ENCODE measurements at regions not wholly inside any gene's neighbourhood (a gene's known extent, or its start where the extent isn't known, plus 50 kb on each side); places are given as distances from the start of the nearest gene placed in this dataset.
A peak's percentile ranks its signal among the peaks of the same experiment; 100 is the strongest.

GRCh38 chr10:75347186-75347585 is 54.4 kb downstream of the ZNF503 start:
- peak; percentile 87 for FAIRE-seq
- peak; percentile 51 for DNase-seq (ENCODE audit: low spot score)

- DNase-seq (ENCODE audit: low spot score): no peak
- FAIRE-seq: no peak
These were observed 55.8 kb downstream of the ZNF503 start for GRCh38 chr10:75345738-75346137.

- DNase-seq (ENCODE audit: low spot score) (no peak), FAIRE-seq (no peak)
These were observed 57.4 kb downstream of the ZNF503 start for GRCh38 chr10:75344170-75344569.

GRCh38 chr10:75342397-75342796 is 59.2 kb downstream of the ZNF503 start:
- no peak for FAIRE-seq
- no peak for DNase-seq (ENCODE audit: low spot score)

- FAIRE-seq (no peak), DNase-seq (ENCODE audit: low spot score) (no peak)
These were observed 65.6 kb downstream of the ZNF503 start for GRCh38 chr10:75335983-75336382.

- no peak for FAIRE-seq
- no peak for DNase-seq (ENCODE audit: low spot score)
These were observed 66.4 kb downstream of the ZNF503 start for GRCh38 chr10:75335191-75335590.

GRCh38 chr10:75334720-75335119 is 66.8 kb downstream of the ZNF503 start:
- no peak for DNase-seq (ENCODE audit: low spot score)
- FAIRE-seq: no peak

GRCh38 chr10:75332081-75332480 is 69.5 kb downstream of the ZNF503 start:
- FAIRE-seq (no peak), DNase-seq (ENCODE audit: low spot score) (no peak)

GRCh38 chr10:75331081-75331480 is 70.5 kb downstream of the ZNF503 start:
- no peak for FAIRE-seq
- no peak for DNase-seq (ENCODE audit: low spot score)

- DNase-seq (ENCODE audit: low spot score) (no peak), FAIRE-seq (no peak)
These were observed 72.3 kb downstream of the ZNF503 start for GRCh38 chr10:75329190-75329745.

- DNase-seq (ENCODE audit: low spot score) (no peak), FAIRE-seq (no peak)
These were observed 75.3 kb downstream of the ZNF503 start for GRCh38 chr10:75326306-75326705.

GRCh38 chr10:75319274-75319673 is 82.3 kb downstream of the ZNF503 start:
- DNase-seq (ENCODE audit: low spot score) (no peak), FAIRE-seq (no peak)

- FAIRE-seq (no peak), DNase-seq (ENCODE audit: low spot score) (no peak)
These were observed 78.8 kb upstream of the COMTD1 start for GRCh38 chr10:75314570-75314969.

GRCh38 chr10:75312440-75312839 is 76.7 kb upstream of the COMTD1 start:
- no peak for FAIRE-seq
- no peak for DNase-seq (ENCODE audit: low spot score)

GRCh38 chr10:75305675-75306074 is 69.9 kb upstream of the COMTD1 start:
- no peak for FAIRE-seq
- no peak for DNase-seq (ENCODE audit: low spot score)

GRCh38 chr10:75304741-75305390 is 69.1 kb upstream of the COMTD1 start:
- no peak for DNase-seq (ENCODE audit: low spot score)
- peak; percentile 4 for FAIRE-seq

GRCh38 chr10:75304313-75304712 is 68.6 kb upstream of the COMTD1 start:
- DNase-seq (ENCODE audit: low spot score) (no peak), FAIRE-seq (no peak)

GRCh38 chr10:75303045-75303777 is 67.5 kb upstream of the COMTD1 start:
- DNase-seq (ENCODE audit: low spot score): no peak
- no peak for FAIRE-seq

- no peak for DNase-seq (ENCODE audit: low spot score)
These were observed 66.3 kb upstream of the COMTD1 start for GRCh38 chr10:75302029-75302428.

GRCh38 chr10:75297021-75297599 is 61.4 kb upstream of the COMTD1 start:
- DNase-seq (ENCODE audit: low spot score) (no peak), FAIRE-seq (no peak)

More at GRCh38 chr10:75302029-75302428, 66.3 kb upstream of the COMTD1 start:
- no peak for FAIRE-seq

- no peak for DNase-seq (ENCODE audit: low spot score)
- FAIRE-seq: no peak
These were observed 60.2 kb upstream of the COMTD1 start for GRCh38 chr10:75295868-75296441.
